Body of pancreas (tissue), 4 donors: ENCODE measurements at regions not wholly inside any gene's neighbourhood (a gene's known extent, or its start where the extent isn't known, plus 50 kb on each side); places are given as distances from the start of the nearest gene placed in this dataset.

Experiments
- CTCF ChIP-seq, 7 experiments: fragments of 450-650 bp in 4 of 7; fragments of 200-600 bp in 3 of 7; sonication (generic) in 3 of 7; IDR thresholded peaks; one replicate each; pipeline ENCODE4 v1.5.1; 2016 to 2019; ENCODE audit warnings: antibody characterized with exemption in 7 of 7
- POLR2A ChIP-seq, 3 donors: fragments of 450-650 bp; IDR thresholded peaks; one replicate each; pipeline ENCODE4 v1.6.1; 2016; ENCODE audit warnings: antibody characterized with exemption in 3 of 3, mild to moderate bottlenecking in 2 of 3

GRCh38 chr15:83365370-83365938, 81.0 kb upstream of the BNC1 start:
- TF ChIP-seq CTCF (IDR thresholded peaks at IDR 0.05), result no peak
- TF ChIP-seq POLR2A (IDR thresholded peaks at IDR 0.05), result no peak
